Astrocyte of the cerebellum (primary cell): ENCODE measurements at regions not wholly inside any gene's neighbourhood (a gene's known extent, or its start where the extent isn't known, plus 50 kb on each side); places are given as distances from the start of the nearest gene placed in this dataset.
A peak's percentile ranks its signal among the peaks of the same experiment; 100 is the strongest.

Source experiments
- DNase-seq: peaks from one replicate; pipeline ENCODE4 v3.0.0-alpha.2; 2011; ENCODE audit warnings: low read depth
- H3K4me3 ChIP-seq: 2 replicates; pipeline ENCODE4 v1.5.1; 2011; ENCODE audit warnings: mild to moderate bottlenecking, low read depth, low read length, moderate library complexity
- CTCF ChIP-seq: IDR thresholded peaks from 2 replicates; pipeline ENCODE4 v1.5.1; 2012; ENCODE audit warnings: low read length, low read depth, moderate library complexity, mild to moderate bottlenecking; ENCODE audit errors: missing control alignments
- in situ Hi-C: cut with HindIII; loops from 2 replicates; pipeline ENCODE4 v1.10.0; 2017; ENCODE audit warnings: low sequenced_read_pairs

GRCh38 chr13:94827566-94827965, 115.2 kb upstream of the SOX21 start:
- no peak for DNase-seq
- no peak overlapping the region for H3K4me3 ChIP-seq
- in situ Hi-C loops, result no loop called here
- TF ChIP-seq CTCF, result no peak

- in situ Hi-C loops, result no loop called here
Observed at GRCh38 chr13:94825507-94825906, 113.2 kb upstream of the SOX21 start.

GRCh38 chr13:94824601-94825000, 112.3 kb upstream of the SOX21 start:
- no peak for DNase-seq
- no peak overlapping the region for H3K4me3 ChIP-seq
- TF ChIP-seq CTCF, result no peak
- in situ Hi-C loops, result no loop called here

More at GRCh38 chr13:94825507-94825906, 113.2 kb upstream of the SOX21 start:
- peak; percentile 56 for DNase-seq
- TF ChIP-seq CTCF, result no peak
- no peak overlapping the region for H3K4me3 ChIP-seq

GRCh38 chr13:94822356-94822755, 110.0 kb upstream of the SOX21 start:
- TF ChIP-seq CTCF, result no peak
- DNase-seq, result no peak
- in situ Hi-C loops, result no loop called here
- H3K4me3 ChIP-seq, result no peak overlapping the region

- no peak overlapping the region for H3K4me3 ChIP-seq
- no peak for DNase-seq
- in situ Hi-C loops, result no loop called here
- no peak for TF ChIP-seq CTCF
Observed at GRCh38 chr13:94816256-94816655, 103.9 kb upstream of the SOX21 start.

- in situ Hi-C loops, result no loop called here
- DNase-seq, result no peak
- H3K4me3 ChIP-seq, result no peak overlapping the region
- no peak for TF ChIP-seq CTCF
Observed at GRCh38 chr13:94813920-94814475, 101.7 kb upstream of the SOX21 start.

GRCh38 chr13:94811753-94812152, 99.4 kb upstream of the SOX21 start:
- in situ Hi-C loops, result no loop called here
- TF ChIP-seq CTCF, result no peak
- DNase-seq, result no peak

More at GRCh38 chr13:94811753-94812152, 99.4 kb upstream of the SOX21 start:
- H3K4me3 ChIP-seq, result no peak overlapping the region
